Dedifferentiated amniotic fluid mesenchymal stem cell (primary cell): ENCODE measurements at regions not wholly inside any gene's neighbourhood (a gene's known extent, or its start where the extent isn't known, plus 50 kb on each side); places are given as distances from the start of the nearest gene placed in this dataset.

Source experiments
- DNase-seq: peaks from one replicate; pipeline ENCODE4 v3.0.0-alpha.2; 2016; ENCODE audit errors: extremely low spot score

DNA sequence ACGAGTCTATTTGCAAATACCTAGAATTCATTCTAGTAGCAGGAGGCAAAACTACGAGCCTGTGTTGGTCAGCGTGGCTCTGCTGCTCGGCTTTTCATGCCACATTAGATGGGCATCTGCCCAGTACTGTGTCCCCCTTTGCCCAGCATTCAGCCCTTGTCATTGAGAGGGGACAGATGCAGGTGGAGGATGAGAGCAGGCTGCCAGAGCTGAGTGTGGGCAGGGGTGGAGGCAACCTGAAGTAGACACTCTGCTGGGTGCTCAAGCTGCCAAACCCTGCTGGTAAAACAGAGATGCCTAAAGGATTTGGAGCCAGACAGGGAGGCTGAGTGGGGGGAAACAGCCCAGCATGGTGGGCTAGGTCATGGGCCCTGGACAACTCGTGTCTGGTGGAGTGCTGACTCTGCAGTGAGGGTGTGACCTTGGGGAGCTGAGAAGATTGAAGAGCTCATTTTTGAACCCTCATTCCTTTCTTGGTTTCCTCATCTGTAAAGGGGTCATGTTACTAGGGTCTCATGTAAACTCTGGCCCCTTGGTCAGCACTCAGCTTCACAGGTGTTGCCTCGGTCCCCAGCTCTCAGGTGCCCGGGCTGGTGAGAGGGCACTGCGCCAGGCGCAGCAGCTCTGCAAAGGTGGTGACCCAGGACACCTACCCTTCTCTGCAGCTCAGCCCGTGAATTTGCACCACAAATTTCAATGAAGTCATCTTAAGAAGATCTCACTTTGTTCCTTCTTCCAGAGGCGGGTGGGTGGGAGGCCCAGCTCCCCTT, 64.2 kb upstream of the BHLHE23 start:
- no peak for DNase-seq

DNA sequence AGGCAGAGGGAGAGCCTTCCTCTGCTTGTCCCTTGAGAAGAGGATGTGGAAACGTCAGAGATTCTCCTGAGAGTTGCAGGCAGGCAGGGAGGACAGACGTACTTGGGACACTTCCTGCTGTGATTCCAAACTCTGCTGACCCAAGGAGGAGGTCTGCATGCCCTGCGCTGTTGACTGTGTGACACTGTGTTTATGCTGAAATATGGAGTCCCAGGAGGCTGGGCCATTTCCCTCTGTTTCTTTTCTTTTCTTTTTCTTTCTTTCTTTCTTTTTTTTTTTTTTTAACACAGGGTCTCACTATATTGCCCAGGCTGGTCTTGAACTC, 63.5 kb upstream of the BHLHE23 start:
- no peak for DNase-seq

DNA sequence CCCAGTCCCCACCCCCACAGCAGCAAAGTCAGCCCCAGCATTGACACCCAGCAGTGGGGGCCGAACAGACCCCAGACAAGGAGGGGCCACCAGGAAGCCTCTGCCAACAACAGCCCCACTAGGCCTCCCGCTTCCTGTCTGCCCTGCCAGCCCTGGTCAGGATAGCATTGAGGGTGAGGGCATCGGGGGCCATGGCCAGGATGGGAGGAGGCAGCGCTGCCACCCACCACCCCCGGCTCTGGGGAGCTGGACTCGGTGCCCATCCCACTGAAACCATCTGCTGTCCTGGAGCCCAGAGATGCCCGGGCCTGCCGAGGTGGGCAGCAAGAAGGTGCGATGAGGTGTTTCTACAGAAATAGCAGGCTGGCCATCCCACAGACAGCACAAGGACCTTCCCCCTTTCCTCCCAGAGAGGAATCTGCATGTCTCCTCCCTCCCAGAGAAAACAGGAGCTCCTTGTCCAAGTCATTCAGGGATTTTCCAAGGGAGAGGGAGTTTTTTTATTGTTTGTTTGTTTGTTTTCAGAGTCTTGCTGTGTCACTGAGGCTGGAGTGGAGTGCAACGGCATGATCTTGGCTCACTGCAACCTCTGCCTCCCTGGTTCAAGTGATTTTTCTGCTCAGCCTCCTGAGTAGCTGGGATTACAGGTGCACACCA, 62.1 kb upstream of the BHLHE23 start:
- no peak for DNase-seq

DNA sequence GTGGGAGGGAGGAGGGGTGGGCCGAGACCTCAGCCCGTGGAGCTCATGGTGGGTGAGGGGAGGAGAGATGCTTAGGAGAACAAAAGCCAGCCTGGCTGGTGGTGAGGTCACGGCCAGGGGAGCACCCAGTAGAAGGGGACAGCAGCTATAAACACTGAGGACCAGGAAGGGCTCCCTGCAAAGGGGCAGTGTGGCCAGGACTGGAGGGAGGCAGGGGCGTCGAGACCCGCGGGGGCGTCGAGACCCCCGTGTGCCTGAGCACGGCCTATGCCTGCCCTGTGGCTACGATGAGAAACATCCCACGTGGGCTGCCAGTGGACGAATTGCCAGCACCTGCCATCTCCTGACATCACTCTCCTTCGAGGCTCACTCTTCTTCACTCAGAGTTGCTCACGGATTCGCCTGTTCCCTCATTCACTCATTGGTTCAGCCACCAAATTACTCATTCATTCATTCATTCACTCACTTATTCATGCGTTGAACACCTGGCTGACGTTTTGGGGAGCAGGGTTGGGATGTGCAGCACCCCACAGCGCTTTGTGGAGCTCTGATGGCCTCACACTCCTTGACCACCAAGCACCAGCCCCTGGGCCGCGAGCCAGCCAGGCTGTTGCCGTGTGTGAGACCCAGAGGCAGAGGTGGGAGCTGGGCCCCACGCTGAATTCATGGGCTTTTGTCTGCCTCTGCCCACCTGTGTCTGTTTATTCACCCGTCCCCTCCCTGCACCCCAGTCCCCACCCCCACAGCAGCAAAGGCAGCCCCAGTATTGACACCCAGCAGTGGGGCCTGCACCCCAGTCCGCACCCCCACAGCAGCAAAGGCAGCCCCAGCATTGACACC, 61.2 kb upstream of the BHLHE23 start:
- no peak for DNase-seq

DNA sequence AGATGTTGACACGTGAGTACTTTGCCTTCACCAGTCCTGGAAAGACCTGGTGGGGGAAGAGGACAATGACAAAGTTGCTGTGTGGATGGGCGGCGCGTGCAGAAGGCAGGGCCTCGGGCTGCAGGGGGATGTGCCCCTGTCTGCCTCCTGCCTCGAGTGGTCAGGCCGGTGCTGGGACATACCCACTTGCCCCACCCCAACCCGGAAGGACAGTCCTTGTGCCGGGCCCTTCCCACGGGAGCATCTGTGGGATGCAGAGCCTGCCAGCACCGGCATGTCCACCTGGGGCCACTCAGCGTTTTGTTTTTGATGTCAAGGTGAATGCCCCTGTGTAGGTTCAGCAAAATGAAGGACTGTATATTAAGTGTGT, 60.5 kb upstream of the BHLHE23 start:
- no peak for DNase-seq

DNA sequence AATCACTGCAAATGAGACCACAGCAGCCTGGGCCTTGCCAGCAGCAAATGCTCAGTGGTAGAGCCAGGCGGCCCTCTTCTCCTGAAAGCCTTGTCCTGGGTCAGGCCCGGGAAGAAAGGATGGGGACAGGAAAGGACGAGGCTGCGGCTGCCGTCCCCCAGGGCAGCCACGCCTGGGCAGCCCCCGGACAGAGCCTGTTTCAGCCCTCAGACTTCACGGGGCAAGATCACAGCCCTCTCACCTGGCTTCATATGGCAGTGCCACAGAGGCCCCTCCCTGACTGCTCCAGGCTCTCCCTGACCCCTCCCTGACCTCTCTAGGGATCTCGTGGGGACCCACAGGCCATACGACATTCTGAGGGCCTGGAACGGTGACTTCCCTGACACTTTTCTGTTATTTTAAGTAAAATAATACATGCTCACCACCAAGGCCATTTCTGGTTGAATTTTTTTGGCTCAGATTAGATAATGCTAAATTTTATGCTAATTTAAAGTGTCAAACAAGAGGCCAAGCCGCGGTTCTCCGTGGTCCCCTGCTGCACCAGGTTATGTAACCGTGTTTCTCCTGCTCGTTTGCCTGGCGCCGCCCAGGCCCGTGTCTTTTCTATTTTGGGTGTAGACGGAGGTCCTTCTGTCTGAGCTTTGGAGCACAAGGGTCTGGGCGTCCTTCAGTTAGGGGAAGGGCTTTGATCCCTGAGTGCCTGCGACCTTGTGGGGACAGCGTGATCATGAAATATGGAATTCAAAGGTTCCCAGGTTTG, 59.9 kb upstream of the BHLHE23 start:
- no peak for DNase-seq

DNA sequence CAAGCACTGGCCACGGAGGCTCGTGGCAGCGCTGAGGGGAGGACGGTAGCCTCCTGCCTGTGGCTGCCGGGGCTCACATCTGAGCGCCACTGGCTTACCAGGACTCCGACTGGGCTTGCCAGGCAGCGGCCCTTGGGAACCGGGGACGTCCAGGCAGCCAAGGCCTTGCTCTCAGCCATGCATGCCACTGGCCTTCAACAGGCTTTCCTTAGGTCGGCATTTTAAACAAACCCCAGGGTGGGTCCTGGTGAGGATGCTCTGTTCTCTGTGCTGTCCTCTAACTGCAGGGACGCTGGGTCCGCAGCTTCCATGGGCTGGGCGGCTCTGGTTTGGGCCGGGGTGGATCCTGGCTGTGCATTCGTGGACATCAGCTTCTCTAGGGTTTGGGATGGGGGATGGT, 59.1 kb upstream of the BHLHE23 start:
- DNase-seq = no peak

DNA sequence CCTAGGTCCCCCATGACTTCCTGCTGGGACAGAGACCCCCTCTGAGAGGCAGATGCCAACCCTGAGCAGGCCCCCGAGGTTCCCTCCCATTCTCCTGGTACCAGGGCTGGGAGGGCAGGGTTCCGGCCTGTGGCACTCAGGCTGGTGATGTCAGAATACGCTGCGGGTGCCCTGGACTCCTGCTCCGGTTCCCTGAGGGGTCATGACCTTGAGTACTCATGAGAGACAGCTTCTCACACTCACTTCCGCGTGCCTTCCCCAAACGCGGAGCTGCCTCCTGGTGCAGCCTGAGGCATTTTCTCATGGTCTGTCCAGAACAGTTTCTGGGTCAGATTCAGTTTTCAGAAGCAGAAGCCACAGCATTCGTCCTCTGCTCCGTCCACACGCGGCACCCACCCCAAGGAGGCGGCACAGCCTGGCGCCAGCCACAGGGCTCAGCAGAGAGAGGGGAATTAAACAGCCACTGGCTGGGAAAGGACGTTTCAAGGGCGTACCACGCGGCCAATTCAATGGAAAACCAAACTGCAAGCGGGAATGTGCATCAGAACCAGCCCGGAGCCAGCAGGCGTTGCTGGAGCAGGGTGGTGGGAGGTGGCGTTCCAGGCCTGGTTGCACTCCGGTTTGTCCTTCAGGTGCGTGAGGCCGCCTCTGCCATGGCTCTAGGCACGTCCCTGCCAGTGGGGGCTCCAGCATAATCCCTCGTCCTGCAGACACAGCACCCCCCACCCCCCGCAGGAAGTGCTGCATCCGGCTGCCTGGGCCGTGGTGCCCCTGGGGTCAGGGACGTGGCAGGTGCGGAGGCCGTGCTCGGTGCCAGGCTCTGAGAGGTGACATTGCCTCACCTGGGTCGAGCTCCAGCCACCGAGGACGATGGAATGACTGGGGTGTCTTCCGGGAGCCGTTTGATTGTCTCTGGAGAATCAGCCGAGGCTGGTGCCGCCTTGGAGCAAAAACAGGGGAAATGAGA, 58.3 kb upstream of the BHLHE23 start:
- DNase-seq = no peak

DNA sequence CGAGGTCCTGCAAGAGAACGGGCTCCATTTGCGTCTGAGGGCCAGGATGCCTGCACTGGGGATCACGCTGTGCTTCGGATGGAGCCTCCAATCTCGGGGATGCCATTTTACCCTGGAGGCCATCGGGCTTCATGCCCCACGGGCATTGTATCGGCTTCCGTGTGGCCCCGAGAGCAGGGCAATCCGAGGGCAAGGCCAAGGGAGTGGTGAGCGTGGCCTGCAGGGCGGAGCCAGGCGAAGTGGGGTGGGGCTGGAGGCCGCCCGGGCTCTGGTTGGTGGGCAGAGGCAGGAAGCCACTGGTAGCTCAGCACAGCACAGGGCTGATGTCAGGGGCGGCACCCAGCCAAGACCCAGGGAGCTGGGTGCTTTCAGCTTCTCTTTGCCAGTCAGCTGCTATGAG, 57.5 kb upstream of the BHLHE23 start:
- DNase-seq = no peak

DNA sequence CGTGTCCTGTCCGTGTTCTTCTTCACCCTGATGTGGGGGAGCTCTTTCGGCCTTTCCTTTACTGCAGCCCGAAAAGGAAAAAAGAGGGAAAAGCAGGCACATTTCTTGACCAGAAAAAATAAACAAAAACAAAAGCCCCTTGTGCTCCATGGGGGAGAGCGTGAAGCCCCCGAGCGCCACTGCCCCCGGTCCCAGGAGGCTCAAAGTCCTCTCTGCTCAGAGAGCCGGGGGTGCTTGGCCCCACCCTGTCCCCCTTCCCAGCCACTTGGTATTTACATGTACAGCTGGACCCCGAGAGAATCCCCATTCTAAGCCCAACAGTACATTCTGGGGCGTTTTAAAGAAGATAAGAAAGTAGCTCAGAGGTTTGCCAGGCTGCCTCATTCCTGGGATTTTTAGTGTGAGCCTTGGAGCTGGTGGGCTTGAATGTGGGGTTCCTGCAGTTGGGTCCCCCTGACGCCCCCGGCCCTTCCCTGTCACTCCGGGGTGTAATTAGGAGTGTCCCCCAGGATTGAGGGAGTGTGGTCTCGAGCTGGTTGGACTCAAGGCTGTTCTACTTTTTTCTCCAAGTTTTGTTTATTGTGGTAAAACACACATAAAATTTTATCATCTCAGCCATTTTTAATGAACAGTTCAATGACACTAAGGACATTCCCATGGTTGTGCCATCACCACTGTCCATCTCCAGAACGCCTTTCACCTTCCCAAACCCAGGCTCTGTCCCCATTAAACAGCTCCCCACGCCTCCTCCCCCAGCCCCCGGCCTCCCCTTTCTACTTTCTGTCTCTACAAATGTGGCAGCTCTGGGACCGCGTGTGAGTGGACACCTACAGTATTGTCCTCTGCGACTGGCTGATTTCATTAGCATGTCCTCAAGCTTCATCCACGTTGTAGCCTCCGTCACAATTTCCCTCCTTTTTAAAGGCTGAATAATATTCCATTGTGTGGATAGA, 55.7 kb upstream of the BHLHE23 start:
- no peak for DNase-seq

DNA sequence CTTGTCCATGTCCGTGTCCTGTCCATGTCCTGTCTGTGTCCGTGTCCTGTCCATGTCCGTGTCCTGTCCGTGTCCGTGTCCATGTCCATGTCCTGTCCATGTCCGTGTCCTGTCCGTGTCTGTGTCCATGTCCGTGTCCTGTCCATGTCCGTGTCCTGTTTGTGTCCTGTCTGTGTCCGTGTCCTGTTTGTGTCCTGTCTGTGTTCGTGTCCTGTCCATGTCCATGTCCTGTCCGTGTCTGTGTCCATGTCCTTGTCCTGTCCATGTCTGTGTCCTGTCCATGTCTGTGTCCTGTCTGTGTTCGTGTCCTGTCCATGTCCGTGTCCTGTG, 55.0 kb upstream of the BHLHE23 start:
- DNase-seq = no peak

DNA sequence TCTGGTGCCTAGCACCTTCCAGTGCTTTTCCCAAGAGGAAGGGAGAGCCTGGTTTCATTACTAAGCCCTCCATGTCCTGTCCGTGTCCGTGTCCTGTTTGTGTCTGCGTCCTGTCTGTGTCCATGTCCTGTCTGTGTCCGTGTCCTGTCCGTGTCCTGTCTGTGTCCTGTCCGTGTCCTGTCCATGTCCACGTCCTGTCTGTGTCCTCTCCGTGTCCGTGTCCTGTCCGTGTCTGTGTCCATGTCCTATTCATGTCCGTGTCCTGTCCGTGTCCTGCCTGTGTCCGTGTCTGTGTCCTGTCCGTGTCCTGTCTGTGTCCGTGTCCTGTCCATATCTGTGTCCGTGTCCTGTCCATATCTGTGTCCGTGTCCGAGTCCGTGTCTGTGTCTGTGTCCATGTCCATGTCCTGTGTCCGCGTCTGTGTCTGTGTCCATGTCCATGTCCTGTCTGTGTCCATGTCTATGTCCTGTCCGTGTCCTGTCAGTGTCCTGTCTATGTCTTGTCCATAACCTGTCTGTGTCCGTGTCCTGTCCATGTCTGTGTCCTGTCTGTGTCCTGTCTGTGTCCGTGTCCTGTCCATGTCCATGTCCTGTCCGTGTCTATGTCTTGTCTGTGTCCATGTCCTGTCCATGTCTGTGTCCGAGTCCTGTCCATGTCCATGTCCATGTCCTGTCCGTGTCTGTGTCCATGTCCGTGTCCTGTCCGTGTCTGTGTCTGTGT, 54.4 kb upstream of the BHLHE23 start:
- DNase-seq = no peak

DNA sequence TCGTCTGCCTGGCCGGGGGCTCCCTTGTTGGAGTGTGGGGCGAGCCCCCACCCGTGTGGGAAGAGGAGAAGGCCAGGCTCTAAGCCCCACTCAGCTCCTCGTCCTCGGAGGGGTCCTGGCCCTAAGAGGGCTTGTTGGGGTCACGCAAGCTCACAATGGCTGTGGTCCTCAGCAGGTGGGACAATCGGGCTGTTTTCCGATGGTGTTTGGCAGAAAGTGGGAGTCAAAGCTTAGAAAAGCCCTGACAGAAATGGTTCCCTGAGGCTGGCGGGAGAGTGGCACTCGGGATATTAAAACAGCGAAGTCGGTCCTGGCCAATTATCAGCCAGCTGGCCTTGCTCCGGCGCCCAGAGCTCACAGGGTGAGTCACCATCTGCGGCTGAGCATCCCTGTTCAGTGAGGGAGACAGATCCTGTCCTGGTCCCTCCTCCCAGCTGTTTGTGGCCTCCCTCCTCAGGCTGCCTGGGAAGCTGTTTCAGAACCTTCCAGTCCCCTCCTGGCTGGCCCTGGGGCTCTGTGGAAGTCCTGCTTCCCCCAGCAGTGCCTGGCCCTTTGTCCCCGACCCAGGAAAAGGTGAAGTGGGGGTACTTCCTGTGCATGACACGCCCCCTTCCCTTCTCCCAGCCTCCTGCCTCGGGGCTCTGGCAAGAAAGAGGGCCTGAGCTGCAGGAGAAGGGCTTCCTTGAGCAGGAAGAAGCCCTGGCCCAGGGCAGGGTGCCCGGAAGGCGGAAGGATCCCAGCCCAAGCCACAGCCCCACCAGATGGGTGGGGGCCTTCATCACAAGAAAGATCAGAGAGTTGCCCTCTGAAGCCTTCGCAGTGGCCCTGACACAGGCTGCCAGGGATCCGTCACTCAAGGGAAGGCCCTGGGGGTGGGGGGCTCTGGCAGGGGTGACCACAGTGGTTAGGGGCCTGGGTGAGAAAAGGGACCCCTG, 53.6 kb upstream of the BHLHE23 start:
- DNase-seq = no peak

DNA sequence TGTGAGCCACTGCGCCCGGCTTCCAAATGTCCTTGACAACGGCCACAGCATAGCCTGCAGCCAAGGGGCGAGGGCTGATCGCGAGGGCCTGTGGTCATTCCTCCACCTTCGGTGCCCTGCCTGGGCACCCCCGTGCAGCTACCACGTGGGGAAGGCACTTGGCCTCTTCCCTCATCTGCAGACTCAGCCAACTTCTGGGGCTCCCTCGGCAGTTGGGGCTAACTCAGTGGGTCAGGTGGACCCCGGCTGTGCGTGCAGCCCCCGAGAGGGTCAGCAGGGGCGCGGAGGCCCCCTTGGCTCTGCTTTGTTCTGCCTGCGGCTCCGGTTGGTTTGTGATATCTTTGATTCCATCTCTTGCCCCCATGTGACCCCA, 52.9 kb upstream of the BHLHE23 start:
- DNase-seq = no peak

DNA sequence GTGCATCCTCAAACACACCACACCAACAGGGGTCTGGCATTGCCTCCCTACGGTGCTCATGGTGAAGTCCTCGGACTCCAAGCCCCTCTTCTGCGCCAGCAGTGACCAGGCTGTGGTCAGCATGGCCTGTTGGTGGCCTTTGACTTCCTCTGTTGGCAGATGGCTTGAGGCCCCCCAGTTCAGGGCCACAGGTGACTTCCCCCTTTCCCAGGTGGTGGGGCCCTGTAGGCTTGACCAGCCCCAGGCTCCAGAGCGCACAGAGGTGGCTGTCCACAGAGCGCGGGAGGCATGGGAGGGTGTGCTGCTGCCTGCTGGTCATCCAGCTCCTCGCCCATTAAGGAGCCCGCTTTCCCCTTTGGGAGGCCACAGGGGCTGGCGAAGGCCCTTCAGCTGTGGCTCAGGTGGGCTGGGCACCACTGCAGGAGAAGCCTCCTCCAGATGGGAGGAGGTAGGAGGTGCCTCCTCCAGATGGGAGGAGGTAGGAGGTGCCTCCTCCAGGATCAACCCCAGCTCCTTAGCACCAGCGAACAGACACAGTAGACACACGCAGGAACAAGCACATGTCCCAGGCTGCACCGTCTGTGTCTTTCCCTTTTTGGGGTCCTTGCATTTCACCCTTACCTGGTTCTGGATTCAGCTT, 52.1 kb upstream of the BHLHE23 start:
- DNase-seq = no peak

DNA sequence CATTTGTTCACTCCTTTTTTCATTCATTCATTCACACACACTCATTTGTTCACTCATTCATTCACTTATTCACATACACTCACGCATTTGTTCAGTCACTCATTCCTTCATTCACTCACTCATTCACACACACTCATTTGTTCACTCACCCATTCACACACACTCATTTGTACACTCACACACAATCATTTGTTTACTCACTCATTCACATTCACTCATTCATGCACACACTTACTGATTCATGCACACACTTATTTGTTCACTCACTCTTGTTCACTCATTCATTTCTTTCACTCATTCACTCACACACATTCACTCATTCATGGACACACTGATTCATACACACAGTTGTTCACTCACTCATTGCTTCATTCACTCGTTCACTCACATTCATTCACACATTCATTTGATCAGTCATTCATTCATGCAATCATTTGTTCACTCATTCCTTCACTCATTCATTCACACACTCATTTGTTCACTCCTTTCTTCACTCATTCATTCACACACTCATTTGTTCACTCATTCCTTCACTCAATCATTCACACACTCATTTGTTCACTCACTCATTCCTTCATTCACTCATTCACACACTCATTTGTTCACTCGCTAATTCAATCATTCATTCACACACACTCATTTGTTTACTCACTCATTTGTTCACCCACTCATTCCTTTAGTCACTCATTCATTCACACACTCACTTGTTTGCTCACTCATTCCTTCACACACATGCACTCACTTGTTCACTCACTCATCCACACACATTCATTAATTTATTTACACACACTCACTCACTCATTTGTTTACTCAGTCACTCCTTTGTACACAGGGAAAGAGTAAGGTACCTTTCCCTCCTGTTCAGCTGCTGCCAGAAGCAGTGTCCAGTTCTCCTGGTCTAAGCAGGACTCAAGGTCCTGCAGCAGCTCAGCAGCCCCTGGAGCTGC, 50.7 kb upstream of the BHLHE23 start:
- no peak for DNase-seq
